HCT116 (cell line): ENCODE measurements at regions not wholly inside any gene's neighbourhood (a gene's known extent, or its start where the extent isn't known, plus 50 kb on each side); places are given as distances from the start of the nearest gene placed in this dataset.

Experiments
- ATAC-seq: fragments of 200-7000 bp; cut with Tn5 transposase; 2 replicates; pipeline ENCODE4 v1.9.1; 2020; ENCODE audit warnings: mild to moderate bottlenecking, moderate library complexity
- BruUV-seq: library from RNA; stranded (reverse); fragments of 400-500 nt; replicated peaks from 2 replicates; lab custom pipeline; 2021; lab: Mats Ljungman, UMichigan
- CTCF ChIA-PET: fragments of 300-600 bp; sonication (Branson Sonifier 250); formaldehyde crosslinking; loops from one replicate; lab custom pipeline; 2021; ENCODE audit warnings: antibody characterized with exemption; lab: Charles Lee
- POLR2A ChIA-PET: fragments of 300-600, 350-600 bp; sonication (Branson Sonifier 250); formaldehyde crosslinking; loops from one replicate; lab custom pipeline; 2021; ENCODE audit warnings: antibody characterized with exemption; lab: Charles Lee
- RAD21 ChIA-PET, 2 experiments: fragments of 300-600 bp; sonication (Branson Sonifier 250); formaldehyde crosslinking; loops; one replicate each; lab custom pipeline; 2023; ENCODE audit warnings: low total read pairs in 2 of 2; ENCODE audit not compliant: uncharacterized antibody in 2 of 2, unreplicated experiment in 2 of 2, low non-redundant PET in 1 of 2; lab: Charles Lee
- DNase-seq: peaks from one replicate; pipeline ENCODE4 v3.0.0-alpha.2; 2010; ENCODE audit warnings: low read depth, low spot score
- H2AFZ ChIP-seq: fragments of 200-600 bp; shearing (Covaris generic), sonication (generic); 2 replicates; pipeline ENCODE4 v1.6.1; 2017; ENCODE audit warnings: low read depth, mixed run types, mixed read lengths, antibody characterized with exemption, low read length; ENCODE audit not compliant: poor library complexity, severe bottlenecking
- H3K27ac ChIP-seq: 2 replicates; pipeline ENCODE4 v1.5.1; 2012; ENCODE audit warnings: low read depth, low read length
- H3K27me3 ChIP-seq: fragments of 200-600 bp; sonication (generic); 2 replicates; pipeline ENCODE4 v1.6.1; 2016; ENCODE audit warnings: mixed run types, low read length, mixed read lengths; ENCODE audit not compliant: insufficient read depth
- H3K36me3 ChIP-seq, 2 experiments: fragments of 200-500 bp in 1 of 2; fragments of 200-600 bp in 1 of 2; sonication (Bioruptor generic) in 1 of 2; sonication (generic) in 1 of 2; 2 replicates each; pipeline versions ENCODE4 v1.5.1 to v1.6.1; 2014 to 2016; ENCODE audit warnings: low read length in 2 of 2, inconsistent platforms in 1 of 2, mixed read lengths in 1 of 2, mixed run types in 1 of 2; ENCODE audit not compliant: insufficient read depth in 2 of 2, control insufficient read depth in 1 of 2
- H3K4me1 ChIP-seq, 2 experiments: fragments of 200-600 bp in 1 of 2; sonication (generic) in 1 of 2; 2 replicates each; pipeline versions ENCODE4 v1.5.1 to v1.6.1; 2012 to 2017; ENCODE audit warnings: low read length in 2 of 2, inconsistent platforms in 1 of 2, mild to moderate bottlenecking in 1 of 2, mixed read lengths in 1 of 2, mixed run types in 1 of 2, moderate library complexity in 1 of 2; ENCODE audit not compliant: insufficient read depth in 2 of 2, control insufficient read depth in 1 of 2
- H3K4me2 ChIP-seq: fragments of 200-600 bp; sonication (generic); 2 replicates; pipeline ENCODE4 v1.6.1; 2017; ENCODE audit warnings: mixed run types, low read length, mixed read lengths
- H3K4me3 ChIP-seq, 2 experiments: fragments of 200-600 bp in 1 of 2; sonication (generic) in 1 of 2; replicated peaks in 1 of 2; 2 replicates each; pipeline ENCODE4 v1.5.1; 2011 to 2016; ENCODE audit warnings: low read length in 2 of 2, control low read depth in 1 of 2, low read depth in 1 of 2, mild to moderate bottlenecking in 1 of 2, mixed read lengths in 1 of 2, mixed run types in 1 of 2
- H3K79me2 ChIP-seq: fragments of 200-600 bp; sonication (generic); 2 replicates; pipeline ENCODE4 v1.6.1; 2017; ENCODE audit warnings: mild to moderate bottlenecking, mixed run types, low read length, moderate library complexity, mixed read lengths; ENCODE audit not compliant: insufficient read depth
- H3K9ac ChIP-seq: fragments of 200-600 bp; sonication (generic); 2 replicates; pipeline ENCODE4 v1.6.1; 2016; ENCODE audit warnings: low read length, mixed read lengths
- H3K9me2 ChIP-seq: fragments of 200-600 bp; sonication (generic), shearing (Covaris generic); 2 replicates; pipeline ENCODE4 v1.6.1; 2017; ENCODE audit warnings: mixed run types, mild to moderate bottlenecking, moderate library complexity; ENCODE audit not compliant: insufficient read depth
- H3K9me3 ChIP-seq, 2 experiments: fragments of 200-500 bp in 1 of 2; fragments of 200-600 bp in 1 of 2; sonication (Bioruptor generic) in 1 of 2; sonication (generic) in 1 of 2; 2 replicates each; pipeline ENCODE4 v1.6.1; 2014 to 2017; ENCODE audit warnings: low read length in 2 of 2, mixed read lengths in 2 of 2, inconsistent platforms in 1 of 2, low read depth in 1 of 2, mild to moderate bottlenecking in 1 of 2, mixed run types in 1 of 2, moderate library complexity in 1 of 2; ENCODE audit not compliant: control insufficient read depth in 1 of 2, insufficient read depth in 1 of 2
- H4K20me1 ChIP-seq: fragments of 200-600 bp; sonication (generic), shearing (Covaris generic); 2 replicates; pipeline ENCODE4 v1.6.1; 2017; ENCODE audit warnings: mixed run types, mild to moderate bottlenecking, moderate library complexity; ENCODE audit not compliant: insufficient read depth
- EGR1 ChIP-seq: IDR thresholded peaks from 2 replicates; pipeline ENCODE4 v1.6.1; 2012; ENCODE audit warnings: low read depth
- ELF1 ChIP-seq: IDR thresholded peaks from 2 replicates; pipeline ENCODE4 v1.6.1; 2012; ENCODE audit warnings: low read depth, borderline replicate concordance
- EZH2 ChIP-seq: fragments of 200-600 bp; sonication (generic); IDR thresholded peaks from 2 replicates; pipeline ENCODE4 v1.6.1; 2017; ENCODE audit warnings: antibody characterized with exemption, mixed run types
- EZH2phosphoT487 ChIP-seq: fragments of 200-600 bp; IDR thresholded peaks from 2 replicates; pipeline ENCODE4 v1.6.1; 2018; ENCODE audit warnings: antibody characterized with exemption, borderline replicate concordance
- FOSL1 ChIP-seq: IDR thresholded peaks from 2 replicates; pipeline ENCODE4 v1.6.1; 2012; ENCODE audit warnings: low read depth
- JUND ChIP-seq: IDR thresholded peaks from 2 replicates; pipeline ENCODE4 v1.6.1; 2012
- POLR2A ChIP-seq: IDR thresholded peaks from 2 replicates; pipeline ENCODE4 v1.7.0; 2011; ENCODE audit warnings: borderline replicate concordance; ENCODE audit not compliant: insufficient read depth, insufficient read length; ENCODE audit errors: extremely low read depth
- POLR2AphosphoS5 ChIP-seq: IDR thresholded peaks from 2 replicates; pipeline ENCODE4 v1.6.1; 2011; ENCODE audit warnings: mild to moderate bottlenecking, low read depth, low read length, moderate library complexity
- RAD21 ChIP-seq: IDR thresholded peaks from 2 replicates; pipeline ENCODE4 v1.6.1; 2012; ENCODE audit warnings: low read depth, mild to moderate bottlenecking
- SIN3A ChIP-seq: IDR thresholded peaks from 2 replicates; pipeline ENCODE4 v1.6.1; 2012; ENCODE audit warnings: low read depth
- SP1 ChIP-seq: IDR thresholded peaks from 2 replicates; pipeline ENCODE4 v1.6.1; 2012; ENCODE audit warnings: low read depth
- SRF ChIP-seq: IDR thresholded peaks from 2 replicates; pipeline ENCODE4 v1.6.1; 2012; ENCODE audit warnings: low read depth
- TCF7L2 ChIP-seq: IDR thresholded peaks from 2 replicates; pipeline ENCODE4 v1.7.0; 2011; ENCODE audit warnings: borderline replicate concordance, inconsistent platforms; ENCODE audit not compliant: insufficient read depth, insufficient read length; ENCODE audit errors: extremely low read depth
- ZNF274 ChIP-seq: fragments of 200-500 bp; sonication (Bioruptor generic); IDR thresholded peaks from 2 replicates; pipeline ENCODE4 v1.6.1; 2014; ENCODE audit warnings: mild to moderate bottlenecking, low read depth, low read length, inconsistent platforms
- intact Hi-C: fragments of 100-400 bp; cut with micrococcal nuclease; formaldehyde crosslinking; loops from 2 replicates; pipeline ENCODE4 v1.10.0; 2022
- TF ChIP-seq, protein P1 (sequence below): IDR thresholded peaks from 2 replicates; pipeline ENCODE4 v1.6.1; 2012
- TF ChIP-seq, protein P2 (sequence below): IDR thresholded peaks from 2 replicates; pipeline ENCODE4 v1.6.1; 2012; ENCODE audit warnings: low read depth
- TF ChIP-seq, protein P3 (sequence below), 3 experiments: fragments of 200-600 bp in 1 of 3; sonication (generic) in 1 of 3; IDR thresholded peaks in 2 of 3; conservative IDR thresholded peaks in 1 of 3; 2 replicates each; pipeline ENCODE4 v1.5.1; 2012 to 2017; ENCODE audit warnings: low read depth in 2 of 3, low read length in 2 of 3, antibody characterized with exemption in 1 of 3, borderline replicate concordance in 1 of 3, control low read depth in 1 of 3, mild to moderate bottlenecking in 1 of 3, mixed read lengths in 1 of 3, mixed run types in 1 of 3, moderate library complexity in 1 of 3; ENCODE audit not compliant: insufficient read depth in 1 of 3
- TF ChIP-seq, protein P4 (sequence below): IDR thresholded peaks from 2 replicates; pipeline ENCODE4 v1.6.1; 2011; ENCODE audit warnings: mild to moderate bottlenecking, low read length, moderate library complexity; ENCODE audit not compliant: insufficient replicate concordance; ENCODE audit errors: extremely low read depth
- TF ChIP-seq, protein P5 (sequence below): IDR thresholded peaks from 2 replicates; pipeline ENCODE4 v1.6.1; 2012

DNA sequence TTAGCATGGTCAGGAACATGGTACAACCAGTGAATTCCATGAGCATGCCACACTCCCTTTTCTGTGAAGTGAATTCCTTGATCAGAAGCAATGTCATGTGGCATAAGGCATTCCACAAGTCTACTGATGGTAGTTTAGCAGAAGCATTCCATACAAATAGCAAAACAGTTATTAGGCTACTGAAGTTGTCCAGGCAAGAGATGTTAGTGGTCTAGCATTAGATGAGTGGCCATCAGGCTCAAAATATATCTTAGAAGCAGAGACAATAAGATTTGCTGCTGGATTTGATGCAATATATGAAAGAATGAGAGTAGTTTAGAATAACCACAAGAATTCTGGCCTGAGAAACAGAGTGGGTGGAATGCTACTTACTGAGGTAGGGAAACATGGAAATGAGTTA is 355.3 kb upstream of the NRXN1 start (continued):
- TF ChIP-seq EGR1 (no peak), EZH2 (no peak), POLR2AphosphoS5 (no peak), TCF7L2 (no peak), POLR2A (no peak), SIN3A (no peak), SRF (no peak), FOSL1 (no peak), ELF1 (no peak), ZNF274 (no peak)
- TF ChIP-seq, protein P1, sequence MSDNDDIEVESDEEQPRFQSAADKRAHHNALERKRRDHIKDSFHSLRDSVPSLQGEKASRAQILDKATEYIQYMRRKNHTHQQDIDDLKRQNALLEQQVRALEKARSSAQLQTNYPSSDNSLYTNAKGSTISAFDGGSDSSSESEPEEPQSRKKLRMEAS, result no peak

DNA sequence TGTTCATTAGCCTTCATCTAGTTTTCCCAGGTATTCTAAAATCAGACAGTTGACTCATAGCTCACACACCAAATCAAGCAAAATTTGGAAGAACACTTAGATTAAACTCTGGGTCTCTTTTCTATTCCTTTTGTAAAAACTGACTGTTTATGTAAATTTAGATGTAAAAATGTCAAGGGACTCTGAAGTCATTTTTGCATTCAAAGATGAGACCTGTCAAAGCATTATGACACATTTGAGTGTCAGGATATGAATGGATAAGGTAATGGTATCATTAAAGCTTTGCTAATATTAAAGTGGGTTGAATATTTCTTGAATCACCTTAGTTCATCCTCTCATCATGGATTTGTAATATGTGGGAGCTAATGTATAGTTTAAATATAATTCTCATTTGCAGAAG is 348.1 kb upstream of the NRXN1 start:
- no peak overlapping the region for H3K4me2 ChIP-seq
- no peaks in the 10 kb centered on the region; the same call in 1 of the 2 replicates for H3K9me2 ChIP-seq
- H3K27me3 ChIP-seq, result no peaks in the 10 kb centered on the region
- intact Hi-C loops, result no loop called here
- ChIA-PET RAD21 (no interaction called here), POLR2A (no interaction called here), CTCF (no interaction called here)
- BruUV-seq, result no TSS peak
- no peaks in the 10 kb centered on the region for H3K36me3 ChIP-seq
- no peak overlapping the region for H3K4me3 ChIP-seq
- H3K9ac ChIP-seq, result no peak overlapping the region
- DNase-seq (no peak), ATAC-seq (no peak)
- H3K27ac ChIP-seq, result no peak overlapping the region
- no peaks in the 10 kb centered on the region for H3K9me3 ChIP-seq
- no peaks in the 10 kb centered on the region for H3K4me1 ChIP-seq
- no peaks in the 10 kb centered on the region for H4K20me1 ChIP-seq
- H3K79me2 ChIP-seq, result no peaks in the 10 kb centered on the region
- no peak overlapping the region for H2AFZ ChIP-seq
- TF ChIP-seq RAD21 (no peak), JUND (no peak), SP1 (no peak), ZNF274 (no peak), POLR2A (no peak), TCF7L2 (no peak), ELF1 (no peak), EZH2phosphoT487 (no peak)
- TF ChIP-seq, protein P2, sequence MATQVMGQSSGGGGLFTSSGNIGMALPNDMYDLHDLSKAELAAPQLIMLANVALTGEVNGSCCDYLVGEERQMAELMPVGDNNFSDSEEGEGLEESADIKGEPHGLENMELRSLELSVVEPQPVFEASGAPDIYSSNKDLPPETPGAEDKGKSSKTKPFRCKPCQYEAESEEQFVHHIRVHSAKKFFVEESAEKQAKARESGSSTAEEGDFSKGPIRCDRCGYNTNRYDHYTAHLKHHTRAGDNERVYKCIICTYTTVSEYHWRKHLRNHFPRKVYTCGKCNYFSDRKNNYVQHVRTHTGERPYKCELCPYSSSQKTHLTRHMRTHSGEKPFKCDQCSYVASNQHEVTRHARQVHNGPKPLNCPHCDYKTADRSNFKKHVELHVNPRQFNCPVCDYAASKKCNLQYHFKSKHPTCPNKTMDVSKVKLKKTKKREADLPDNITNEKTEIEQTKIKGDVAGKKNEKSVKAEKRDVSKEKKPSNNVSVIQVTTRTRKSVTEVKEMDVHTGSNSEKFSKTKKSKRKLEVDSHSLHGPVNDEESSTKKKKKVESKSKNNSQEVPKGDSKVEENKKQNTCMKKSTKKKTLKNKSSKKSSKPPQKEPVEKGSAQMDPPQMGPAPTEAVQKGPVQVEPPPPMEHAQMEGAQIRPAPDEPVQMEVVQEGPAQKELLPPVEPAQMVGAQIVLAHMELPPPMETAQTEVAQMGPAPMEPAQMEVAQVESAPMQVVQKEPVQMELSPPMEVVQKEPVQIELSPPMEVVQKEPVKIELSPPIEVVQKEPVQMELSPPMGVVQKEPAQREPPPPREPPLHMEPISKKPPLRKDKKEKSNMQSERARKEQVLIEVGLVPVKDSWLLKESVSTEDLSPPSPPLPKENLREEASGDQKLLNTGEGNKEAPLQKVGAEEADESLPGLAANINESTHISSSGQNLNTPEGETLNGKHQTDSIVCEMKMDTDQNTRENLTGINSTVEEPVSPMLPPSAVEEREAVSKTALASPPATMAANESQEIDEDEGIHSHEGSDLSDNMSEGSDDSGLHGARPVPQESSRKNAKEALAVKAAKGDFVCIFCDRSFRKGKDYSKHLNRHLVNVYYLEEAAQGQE, result no peak
- TF ChIP-seq, protein P1, result no peak
- TF ChIP-seq, protein P3, sequence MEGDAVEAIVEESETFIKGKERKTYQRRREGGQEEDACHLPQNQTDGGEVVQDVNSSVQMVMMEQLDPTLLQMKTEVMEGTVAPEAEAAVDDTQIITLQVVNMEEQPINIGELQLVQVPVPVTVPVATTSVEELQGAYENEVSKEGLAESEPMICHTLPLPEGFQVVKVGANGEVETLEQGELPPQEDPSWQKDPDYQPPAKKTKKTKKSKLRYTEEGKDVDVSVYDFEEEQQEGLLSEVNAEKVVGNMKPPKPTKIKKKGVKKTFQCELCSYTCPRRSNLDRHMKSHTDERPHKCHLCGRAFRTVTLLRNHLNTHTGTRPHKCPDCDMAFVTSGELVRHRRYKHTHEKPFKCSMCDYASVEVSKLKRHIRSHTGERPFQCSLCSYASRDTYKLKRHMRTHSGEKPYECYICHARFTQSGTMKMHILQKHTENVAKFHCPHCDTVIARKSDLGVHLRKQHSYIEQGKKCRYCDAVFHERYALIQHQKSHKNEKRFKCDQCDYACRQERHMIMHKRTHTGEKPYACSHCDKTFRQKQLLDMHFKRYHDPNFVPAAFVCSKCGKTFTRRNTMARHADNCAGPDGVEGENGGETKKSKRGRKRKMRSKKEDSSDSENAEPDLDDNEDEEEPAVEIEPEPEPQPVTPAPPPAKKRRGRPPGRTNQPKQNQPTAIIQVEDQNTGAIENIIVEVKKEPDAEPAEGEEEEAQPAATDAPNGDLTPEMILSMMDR (IDR thresholded peaks at IDR 0.05 in 2 of 3, conservative IDR thresholded peaks at IDR 0.05 in 1 of 3; ENCODE audit: borderline replicate concordance in 1 of 3, insufficient read depth in 1 of 3, low read depth in 2 of 3, low read length in 2 of 3), result no peak
- TF ChIP-seq, protein P4, sequence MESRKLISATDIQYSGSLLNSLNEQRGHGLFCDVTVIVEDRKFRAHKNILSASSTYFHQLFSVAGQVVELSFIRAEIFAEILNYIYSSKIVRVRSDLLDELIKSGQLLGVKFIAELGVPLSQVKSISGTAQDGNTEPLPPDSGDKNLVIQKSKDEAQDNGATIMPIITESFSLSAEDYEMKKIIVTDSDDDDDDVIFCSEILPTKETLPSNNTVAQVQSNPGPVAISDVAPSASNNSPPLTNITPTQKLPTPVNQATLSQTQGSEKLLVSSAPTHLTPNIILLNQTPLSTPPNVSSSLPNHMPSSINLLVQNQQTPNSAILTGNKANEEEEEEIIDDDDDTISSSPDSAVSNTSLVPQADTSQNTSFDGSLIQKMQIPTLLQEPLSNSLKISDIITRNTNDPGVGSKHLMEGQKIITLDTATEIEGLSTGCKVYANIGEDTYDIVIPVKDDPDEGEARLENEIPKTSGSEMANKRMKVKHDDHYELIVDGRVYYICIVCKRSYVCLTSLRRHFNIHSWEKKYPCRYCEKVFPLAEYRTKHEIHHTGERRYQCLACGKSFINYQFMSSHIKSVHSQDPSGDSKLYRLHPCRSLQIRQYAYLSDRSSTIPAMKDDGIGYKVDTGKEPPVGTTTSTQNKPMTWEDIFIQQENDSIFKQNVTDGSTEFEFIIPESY, result no peak
- TF ChIP-seq, protein P5, sequence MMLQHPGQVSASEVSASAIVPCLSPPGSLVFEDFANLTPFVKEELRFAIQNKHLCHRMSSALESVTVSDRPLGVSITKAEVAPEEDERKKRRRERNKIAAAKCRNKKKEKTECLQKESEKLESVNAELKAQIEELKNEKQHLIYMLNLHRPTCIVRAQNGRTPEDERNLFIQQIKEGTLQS, result no peak
